RWPE2 (cell line): ENCODE measurements at regions not wholly inside any gene's neighbourhood (a gene's known extent, or its start where the extent isn't known, plus 50 kb on each side); places are given as distances from the start of the nearest gene placed in this dataset.

ENCODE experiments used
- ATAC-seq: fragments of 200-7000 bp; cut with Tn5 transposase; 3 replicates; pipeline ENCODE4 v1.9.1; 2021; ENCODE audit warnings: low read depth
- DNase-seq: peaks from one replicate; pipeline ENCODE4 v3.0.0-alpha.2; 2020; ENCODE audit warnings: low spot score
- H3K27ac ChIP-seq: fragments of 450-650 bp; 2 replicates; pipeline ENCODE4 v1.5.1; 2017; ENCODE audit warnings: mild to moderate bottlenecking; ENCODE audit not compliant: poor library complexity, severe bottlenecking
- H3K27me3 ChIP-seq: fragments of 250-450 bp; sonication (Bioruptor Pico); 2 replicates; pipeline ENCODE4 v1.5.1; 2021; ENCODE audit warnings: mild to moderate bottlenecking, moderate library complexity; ENCODE audit not compliant: insufficient read depth, poor library complexity, severe bottlenecking
- H3K36me3 ChIP-seq: fragments of 250-450 bp; sonication (Bioruptor Pico); 2 replicates; pipeline ENCODE4 v1.5.1; 2020; ENCODE audit warnings: low read depth, mild to moderate bottlenecking, moderate library complexity
- H3K4me1 ChIP-seq: fragments of 250-450 bp; sonication (Bioruptor Pico); 2 replicates; pipeline ENCODE4 v1.5.1; 2021; ENCODE audit warnings: mild to moderate bottlenecking, moderate library complexity; ENCODE audit not compliant: insufficient read depth, poor library complexity, severe bottlenecking
- H3K4me3 ChIP-seq: fragments of 250-450 bp; sonication (Bioruptor Pico); 2 replicates; pipeline ENCODE4 v1.5.1; 2021; ENCODE audit warnings: mild to moderate bottlenecking, moderate library complexity; ENCODE audit not compliant: severe bottlenecking
- H3K9me3 ChIP-seq: fragments of 250-450 bp; sonication (Bioruptor Pico); 2 replicates; pipeline ENCODE4 v1.5.1; 2021; ENCODE audit warnings: mild to moderate bottlenecking, moderate library complexity; ENCODE audit not compliant: severe bottlenecking
- TF ChIP-seq, protein P1 (sequence below): fragments of 450-650 bp; IDR thresholded peaks from one replicate; pipeline ENCODE4 v1.5.1; 2017; ENCODE audit warnings: mild to moderate bottlenecking, moderate library complexity; ENCODE audit not compliant: poor library complexity, severe bottlenecking

DNA sequence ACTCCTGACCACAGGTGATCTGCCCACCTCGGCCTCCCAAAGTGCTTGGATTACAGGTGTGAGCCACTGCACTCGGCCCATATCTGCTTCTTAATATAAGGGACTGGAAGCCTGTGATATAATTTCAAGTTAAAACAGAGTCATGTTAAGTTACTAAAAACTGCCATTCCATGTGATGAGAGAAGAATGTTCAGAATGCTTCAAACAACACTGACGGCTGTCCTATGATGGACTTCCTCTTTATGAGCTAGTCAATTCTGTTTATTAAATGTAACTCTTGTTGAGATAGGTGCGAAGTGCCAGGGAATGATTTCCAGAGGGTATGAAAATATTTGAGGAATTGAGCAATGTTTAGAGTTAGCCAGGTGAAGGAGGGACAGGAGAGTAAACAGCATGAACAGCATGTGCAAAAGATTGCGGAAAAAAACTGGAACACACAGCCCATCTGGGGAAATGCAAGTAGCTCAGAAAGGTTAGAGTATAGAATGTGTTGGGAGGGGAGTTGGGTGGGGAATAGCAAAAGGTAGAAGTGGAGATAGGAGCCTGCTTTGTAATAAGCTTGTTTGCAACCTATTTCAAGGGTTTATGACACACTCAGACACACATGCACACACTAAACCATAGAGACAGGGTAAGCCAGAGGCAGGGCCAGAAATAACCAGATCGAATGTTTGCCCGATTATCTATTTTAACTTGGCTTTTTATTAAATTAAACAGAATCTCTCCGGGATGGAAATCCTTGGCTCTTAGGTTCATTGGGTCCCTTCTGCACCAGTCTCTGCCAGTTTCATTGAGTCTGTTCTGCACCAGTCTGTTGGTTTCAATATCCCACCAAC, 135.6 kb upstream of the COX10 start:
- TF ChIP-seq, protein P1, sequence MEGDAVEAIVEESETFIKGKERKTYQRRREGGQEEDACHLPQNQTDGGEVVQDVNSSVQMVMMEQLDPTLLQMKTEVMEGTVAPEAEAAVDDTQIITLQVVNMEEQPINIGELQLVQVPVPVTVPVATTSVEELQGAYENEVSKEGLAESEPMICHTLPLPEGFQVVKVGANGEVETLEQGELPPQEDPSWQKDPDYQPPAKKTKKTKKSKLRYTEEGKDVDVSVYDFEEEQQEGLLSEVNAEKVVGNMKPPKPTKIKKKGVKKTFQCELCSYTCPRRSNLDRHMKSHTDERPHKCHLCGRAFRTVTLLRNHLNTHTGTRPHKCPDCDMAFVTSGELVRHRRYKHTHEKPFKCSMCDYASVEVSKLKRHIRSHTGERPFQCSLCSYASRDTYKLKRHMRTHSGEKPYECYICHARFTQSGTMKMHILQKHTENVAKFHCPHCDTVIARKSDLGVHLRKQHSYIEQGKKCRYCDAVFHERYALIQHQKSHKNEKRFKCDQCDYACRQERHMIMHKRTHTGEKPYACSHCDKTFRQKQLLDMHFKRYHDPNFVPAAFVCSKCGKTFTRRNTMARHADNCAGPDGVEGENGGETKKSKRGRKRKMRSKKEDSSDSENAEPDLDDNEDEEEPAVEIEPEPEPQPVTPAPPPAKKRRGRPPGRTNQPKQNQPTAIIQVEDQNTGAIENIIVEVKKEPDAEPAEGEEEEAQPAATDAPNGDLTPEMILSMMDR, result no peak
- DNase-seq (no peak), ATAC-seq (no peak)
- Histone ChIP-seq H3K9me3 (no peaks in the 10 kb centered on the region), H3K4me1 (peaks cover 7% of the 10 kb centered on the region), H3K36me3 (no peaks in the 10 kb centered on the region), H3K4me3 (no peak overlapping the region), H3K27me3 (no peaks in the 10 kb centered on the region), H3K27ac (no peak overlapping the region)

DNA sequence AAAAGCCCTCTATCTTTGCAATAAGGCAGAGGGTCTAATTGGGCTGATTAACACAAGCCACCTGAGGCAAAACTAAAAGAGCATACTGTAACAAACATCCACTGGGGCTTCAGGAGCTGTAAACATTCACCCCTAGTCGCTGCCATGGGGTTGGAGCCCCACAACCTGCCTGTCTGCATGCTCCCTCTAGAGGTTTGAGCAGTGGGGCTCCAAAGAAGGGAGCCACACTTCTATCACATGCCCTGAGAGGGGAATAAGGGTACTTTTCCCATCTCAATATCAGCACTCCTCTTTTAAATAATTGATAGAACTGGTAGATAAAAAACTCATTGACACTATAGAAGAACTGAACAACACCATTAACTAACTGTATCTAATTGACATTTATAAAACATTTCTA, 130.1 kb upstream of the COX10 start:
- ATAC-seq, result no peak
- no peak for DNase-seq

DNA sequence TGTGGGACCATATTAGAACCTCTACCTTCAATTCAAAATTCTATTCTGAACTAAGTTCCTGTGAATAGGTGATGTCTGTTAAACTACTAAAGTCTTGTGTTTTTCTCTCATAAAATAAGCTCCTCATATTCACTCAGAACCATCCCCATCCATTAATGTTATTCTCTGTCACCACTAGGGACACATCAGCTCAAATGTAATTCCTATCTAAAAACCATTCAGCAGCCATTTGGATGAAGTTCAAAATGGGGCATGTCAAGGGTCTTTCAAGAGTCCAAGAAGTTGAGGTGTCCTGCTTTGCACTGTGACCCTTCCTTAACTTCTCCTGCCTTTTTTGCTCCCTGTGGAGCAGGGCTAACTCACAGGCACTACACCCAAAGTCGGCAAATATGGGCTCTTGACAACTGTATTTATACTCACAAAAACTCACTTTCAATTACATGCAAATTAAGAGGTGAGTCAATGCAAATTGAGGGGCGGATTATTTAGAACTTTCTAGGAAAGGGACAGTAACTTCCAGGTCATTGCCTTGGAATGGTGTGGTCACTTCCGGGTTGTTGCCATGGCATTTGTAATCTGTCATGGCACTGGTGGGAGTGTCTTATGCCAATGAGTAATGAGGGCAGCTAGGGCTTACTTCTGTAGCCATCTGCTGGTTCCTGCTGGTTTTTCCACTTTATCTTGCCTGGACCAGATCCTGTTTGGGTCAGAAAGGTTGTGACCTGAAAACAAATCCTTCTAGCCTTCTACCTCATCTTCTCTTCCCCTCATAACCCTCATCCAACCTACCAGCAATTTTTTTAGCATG, 128.2 kb upstream of the COX10 start:
- peak; percentile 50; the same call in 1 of the 3 replicates for ATAC-seq

More for the DNA sequence above, 130.1 kb upstream of the COX10 start:
- TF ChIP-seq, protein P1, result peak; percentile 28
- no peaks in the 10 kb centered on the region for H3K4me1 ChIP-seq
- H3K27me3 ChIP-seq, result no peaks in the 10 kb centered on the region
- no peak overlapping the region for H3K4me3 ChIP-seq
- H3K36me3 ChIP-seq, result no peaks in the 10 kb centered on the region
- H3K9me3 ChIP-seq, result no peaks in the 10 kb centered on the region
- no peak overlapping the region for H3K27ac ChIP-seq

DNA sequence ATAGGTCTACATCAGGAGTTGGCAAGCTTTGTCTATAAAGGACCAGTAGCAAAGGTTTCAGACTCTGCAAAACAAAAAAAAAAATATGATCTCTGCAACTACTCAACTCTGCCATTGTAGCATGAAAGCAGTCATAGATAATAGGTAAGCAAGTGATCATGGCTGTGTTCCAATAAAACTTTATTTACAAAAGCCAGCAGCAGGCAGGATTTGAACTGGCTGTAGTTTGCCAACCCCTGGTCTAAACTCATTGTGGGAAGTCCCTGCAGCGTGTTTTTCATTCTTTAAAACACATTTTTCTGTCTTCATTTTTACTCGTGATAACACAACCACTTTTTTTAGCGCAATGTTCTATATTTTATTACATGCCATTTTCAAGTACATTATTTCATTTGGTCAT, 127.5 kb upstream of the COX10 start:
- Histone ChIP-seq H3K4me1 (no peaks in the 10 kb centered on the region), H3K9me3 (no peaks in the 10 kb centered on the region), H3K27ac (no peak overlapping the region), H3K27me3 (no peaks in the 10 kb centered on the region), H3K36me3 (no peaks in the 10 kb centered on the region), H3K4me3 (no peak overlapping the region)
- TF ChIP-seq, protein P1, result no peak
- ATAC-seq (no peak), DNase-seq (no peak)

More for the DNA sequence above, 128.2 kb upstream of the COX10 start:
- Histone ChIP-seq H3K27ac (no peak overlapping the region), H3K9me3 (no peaks in the 10 kb centered on the region), H3K4me1 (no peaks in the 10 kb centered on the region), H3K4me3 (no peak overlapping the region), H3K36me3 (no peaks in the 10 kb centered on the region), H3K27me3 (no peaks in the 10 kb centered on the region)
- DNase-seq, result no peak
- TF ChIP-seq, protein P1, result no peak
